GM12878 (cell line): ENCODE measurements at regions not wholly inside any gene's neighbourhood (a gene's known extent, or its start where the extent isn't known, plus 50 kb on each side); places are given as distances from the start of the nearest gene placed in this dataset.

Experiments used
- EP300 ChIP-seq, 2 experiments: fragments of 150-350 bp in 1 of 2; IDR thresholded peaks; 2 replicates each; pipeline ENCODE4 v1.6.1; 2011 to 2012; ENCODE audit warnings: low read depth in 2 of 2, low read length in 2 of 2, borderline replicate concordance in 1 of 2, improper control_type of control experiment in 1 of 2, inconsistent platforms in 1 of 2; ENCODE audit not compliant: control insufficient read depth in 1 of 2
- GATAD2B ChIP-seq: fragments of 450-650 bp; conservative IDR thresholded peaks from 2 replicates; pipeline ENCODE4 v1.6.1; 2017; ENCODE audit warnings: low read depth, mild to moderate bottlenecking, moderate library complexity
- IKZF1 ChIP-seq: fragments of 450-650 bp; conservative IDR thresholded peaks from 2 replicates; pipeline ENCODE4 v1.6.1; 2017; ENCODE audit warnings: antibody characterized with exemption, mild to moderate bottlenecking
- POLR2AphosphoS5 ChIP-seq: IDR thresholded peaks from 2 replicates; pipeline ENCODE4 v1.6.1; 2011; ENCODE audit warnings: mild to moderate bottlenecking, low read length, inconsistent platforms
- SREBF2 ChIP-seq: IDR thresholded peaks from 2 replicates; pipeline ENCODE4 v1.6.1; 2012; ENCODE audit warnings: mild to moderate bottlenecking, low read length
- TARDBP ChIP-seq: IDR thresholded peaks from 2 replicates; pipeline ENCODE4 v1.6.1; 2016; ENCODE audit warnings: borderline replicate concordance
- ZNF24 ChIP-seq: fragments of 450-650 bp; IDR thresholded peaks from 2 replicates; pipeline ENCODE4 v1.6.1; 2017; ENCODE audit warnings: antibody characterized with exemption, mild to moderate bottlenecking
- TF ChIP-seq, protein P1 (sequence below): fragments of 150-350 bp; IDR thresholded peaks from 2 replicates; pipeline ENCODE4 v1.6.1; 2016; ENCODE audit warnings: low read depth, low read length
- TF ChIP-seq, protein P2 (sequence below): fragments of 450-650 bp; IDR thresholded peaks from 2 replicates; pipeline ENCODE4 v1.6.1; 2017; ENCODE audit warnings: borderline replicate concordance
- TF ChIP-seq, protein P3 (sequence below): fragments of 450-650 bp; IDR thresholded peaks from 2 replicates; pipeline ENCODE4 v1.6.1; 2017; ENCODE audit warnings: antibody characterized with exemption, mild to moderate bottlenecking, moderate library complexity

DNA sequence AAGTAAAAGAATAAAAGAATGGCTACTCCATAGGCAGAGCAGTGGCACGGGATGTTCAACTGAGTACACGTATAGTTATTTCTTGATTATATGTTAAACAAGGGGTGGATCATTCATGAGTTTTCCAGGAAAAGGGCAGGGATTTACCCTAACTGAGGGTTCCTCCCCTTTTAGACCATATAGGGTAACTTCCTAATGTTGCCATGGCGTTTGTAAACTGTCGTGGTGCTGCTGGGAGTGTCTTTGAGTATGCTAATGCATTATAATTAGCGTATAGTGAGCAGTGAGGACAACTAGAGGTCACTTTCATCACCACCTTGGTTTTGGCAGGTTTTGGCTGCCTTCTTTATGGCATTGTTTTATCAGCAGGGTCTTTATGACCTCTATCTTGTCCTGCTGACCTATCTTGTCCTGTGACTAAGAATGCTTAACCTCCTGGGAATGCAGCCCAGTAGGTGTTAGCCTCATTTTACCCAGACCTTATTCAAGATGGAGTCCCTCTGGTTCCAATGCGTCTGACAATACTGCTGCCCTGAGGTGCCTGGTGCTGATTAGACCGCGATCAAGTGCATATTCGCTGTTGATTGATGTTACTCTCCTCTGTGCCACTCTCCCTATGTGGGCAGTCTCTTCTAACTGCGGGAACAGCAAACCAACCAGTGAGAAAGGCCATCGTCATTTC lies 67.6 kb upstream of the AMN1 start (continued):
- TF ChIP-seq, protein P1, sequence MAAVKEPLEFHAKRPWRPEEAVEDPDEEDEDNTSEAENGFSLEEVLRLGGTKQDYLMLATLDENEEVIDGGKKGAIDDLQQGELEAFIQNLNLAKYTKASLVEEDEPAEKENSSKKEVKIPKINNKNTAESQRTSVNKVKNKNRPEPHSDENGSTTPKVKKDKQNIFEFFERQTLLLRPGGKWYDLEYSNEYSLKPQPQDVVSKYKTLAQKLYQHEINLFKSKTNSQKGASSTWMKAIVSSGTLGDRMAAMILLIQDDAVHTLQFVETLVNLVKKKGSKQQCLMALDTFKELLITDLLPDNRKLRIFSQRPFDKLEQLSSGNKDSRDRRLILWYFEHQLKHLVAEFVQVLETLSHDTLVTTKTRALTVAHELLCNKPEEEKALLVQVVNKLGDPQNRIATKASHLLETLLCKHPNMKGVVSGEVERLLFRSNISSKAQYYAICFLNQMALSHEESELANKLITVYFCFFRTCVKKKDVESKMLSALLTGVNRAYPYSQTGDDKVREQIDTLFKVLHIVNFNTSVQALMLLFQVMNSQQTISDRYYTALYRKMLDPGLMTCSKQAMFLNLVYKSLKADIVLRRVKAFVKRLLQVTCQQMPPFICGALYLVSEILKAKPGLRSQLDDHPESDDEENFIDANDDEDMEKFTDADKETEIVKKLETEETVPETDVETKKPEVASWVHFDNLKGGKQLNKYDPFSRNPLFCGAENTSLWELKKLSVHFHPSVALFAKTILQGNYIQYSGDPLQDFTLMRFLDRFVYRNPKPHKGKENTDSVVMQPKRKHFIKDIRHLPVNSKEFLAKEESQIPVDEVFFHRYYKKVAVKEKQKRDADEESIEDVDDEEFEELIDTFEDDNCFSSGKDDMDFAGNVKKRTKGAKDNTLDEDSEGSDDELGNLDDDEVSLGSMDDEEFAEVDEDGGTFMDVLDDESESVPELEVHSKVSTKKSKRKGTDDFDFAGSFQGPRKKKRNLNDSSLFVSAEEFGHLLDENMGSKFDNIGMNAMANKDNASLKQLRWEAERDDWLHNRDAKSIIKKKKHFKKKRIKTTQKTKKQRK, result no peak
- TF ChIP-seq POLR2AphosphoS5, result no peak
- TF ChIP-seq, protein P2, sequence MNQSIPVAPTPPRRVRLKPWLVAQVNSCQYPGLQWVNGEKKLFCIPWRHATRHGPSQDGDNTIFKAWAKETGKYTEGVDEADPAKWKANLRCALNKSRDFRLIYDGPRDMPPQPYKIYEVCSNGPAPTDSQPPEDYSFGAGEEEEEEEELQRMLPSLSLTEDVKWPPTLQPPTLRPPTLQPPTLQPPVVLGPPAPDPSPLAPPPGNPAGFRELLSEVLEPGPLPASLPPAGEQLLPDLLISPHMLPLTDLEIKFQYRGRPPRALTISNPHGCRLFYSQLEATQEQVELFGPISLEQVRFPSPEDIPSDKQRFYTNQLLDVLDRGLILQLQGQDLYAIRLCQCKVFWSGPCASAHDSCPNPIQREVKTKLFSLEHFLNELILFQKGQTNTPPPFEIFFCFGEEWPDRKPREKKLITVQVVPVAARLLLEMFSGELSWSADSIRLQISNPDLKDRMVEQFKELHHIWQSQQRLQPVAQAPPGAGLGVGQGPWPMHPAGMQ, result no peak
- no peak for TF ChIP-seq EP300 (IDR thresholded peaks at IDR 0.05; ENCODE audit: borderline replicate concordance in 1 of 2, control insufficient read depth in 1 of 2, low read depth in 2 of 2, low read length in 2 of 2)
- TF ChIP-seq ZNF24, result no peak
- TF ChIP-seq, protein P3, sequence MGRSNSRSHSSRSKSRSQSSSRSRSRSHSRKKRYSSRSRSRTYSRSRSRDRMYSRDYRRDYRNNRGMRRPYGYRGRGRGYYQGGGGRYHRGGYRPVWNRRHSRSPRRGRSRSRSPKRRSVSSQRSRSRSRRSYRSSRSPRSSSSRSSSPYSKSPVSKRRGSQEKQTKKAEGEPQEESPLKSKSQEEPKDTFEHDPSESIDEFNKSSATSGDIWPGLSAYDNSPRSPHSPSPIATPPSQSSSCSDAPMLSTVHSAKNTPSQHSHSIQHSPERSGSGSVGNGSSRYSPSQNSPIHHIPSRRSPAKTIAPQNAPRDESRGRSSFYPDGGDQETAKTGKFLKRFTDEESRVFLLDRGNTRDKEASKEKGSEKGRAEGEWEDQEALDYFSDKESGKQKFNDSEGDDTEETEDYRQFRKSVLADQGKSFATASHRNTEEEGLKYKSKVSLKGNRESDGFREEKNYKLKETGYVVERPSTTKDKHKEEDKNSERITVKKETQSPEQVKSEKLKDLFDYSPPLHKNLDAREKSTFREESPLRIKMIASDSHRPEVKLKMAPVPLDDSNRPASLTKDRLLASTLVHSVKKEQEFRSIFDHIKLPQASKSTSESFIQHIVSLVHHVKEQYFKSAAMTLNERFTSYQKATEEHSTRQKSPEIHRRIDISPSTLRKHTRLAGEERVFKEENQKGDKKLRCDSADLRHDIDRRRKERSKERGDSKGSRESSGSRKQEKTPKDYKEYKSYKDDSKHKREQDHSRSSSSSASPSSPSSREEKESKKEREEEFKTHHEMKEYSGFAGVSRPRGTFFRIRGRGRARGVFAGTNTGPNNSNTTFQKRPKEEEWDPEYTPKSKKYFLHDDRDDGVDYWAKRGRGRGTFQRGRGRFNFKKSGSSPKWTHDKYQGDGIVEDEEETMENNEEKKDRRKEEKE, result no peak
- no peak for TF ChIP-seq TARDBP
- no peak for TF ChIP-seq GATAD2B
- TF ChIP-seq SREBF2, result no peak
- no peak for TF ChIP-seq IKZF1
